SK-N-SH treated with all-trans-retinoic acid at 6 μM for 48 hours (cell line): ENCODE measurements at regions not wholly inside any gene's neighbourhood (a gene's known extent, or its start where the extent isn't known, plus 50 kb on each side); places are given as distances from the start of the nearest gene placed in this dataset.

Source experiments
- ATAC-seq: fragments of 200-7000 bp; cut with Tn5 transposase; 3 replicates; pipeline ENCODE4 v1.9.1; 2020; ENCODE audit warnings: mild to moderate bottlenecking, moderate library complexity
- ARNTL ChIP-seq: fragments of 450-650 bp; formaldehyde crosslinking; IDR thresholded peaks from 2 replicates; pipeline ENCODE4 v1.5.0; 2020; ENCODE audit warnings: low read depth, mild to moderate bottlenecking, moderate library complexity, borderline replicate concordance
- BACH2 ChIP-seq: fragments of 250-450 bp; sonication (Bioruptor Pico); IDR thresholded peaks from 2 replicates; pipeline ENCODE4 v1.9.0; 2021; ENCODE audit warnings: mild to moderate bottlenecking, borderline replicate concordance
- CSDC2 ChIP-seq: fragments of 250-450 bp; sonication (Bioruptor Pico); IDR thresholded peaks from 2 replicates; pipeline ENCODE4 v1.5.0; 2020; ENCODE audit warnings: mild to moderate bottlenecking, moderate library complexity
- ESRRG ChIP-seq: fragments of 250-450 bp; sonication (Bioruptor Pico); IDR thresholded peaks from 2 replicates; pipeline ENCODE4 v1.6.1; 2021; ENCODE audit warnings: mild to moderate bottlenecking
- GLIS3 ChIP-seq: fragments of 250-450 bp; sonication (Bioruptor Pico); IDR thresholded peaks from 2 replicates; pipeline ENCODE4 v1.5.0; 2020; ENCODE audit warnings: mild to moderate bottlenecking, moderate library complexity
- ISL1 ChIP-seq: fragments of 250-450 bp; sonication (Bioruptor Pico); IDR thresholded peaks from 2 replicates; pipeline ENCODE4 v2.1.2; 2022; ENCODE audit warnings: mild to moderate bottlenecking, moderate library complexity
- OSR1 ChIP-seq: fragments of 250-450 bp; sonication (Bioruptor Pico); IDR thresholded peaks from 2 replicates; pipeline ENCODE4 v1.8.0; 2022; ENCODE audit warnings: moderate library complexity, mild to moderate bottlenecking, inconsistent platforms
- PPARA ChIP-seq: fragments of 250-450 bp; sonication (Bioruptor Pico); IDR thresholded peaks from 2 replicates; pipeline ENCODE4 v1.5.0; 2020; ENCODE audit warnings: mild to moderate bottlenecking, borderline replicate concordance
- RARB ChIP-seq: fragments of 250-450 bp; sonication (Bioruptor Pico); IDR thresholded peaks from 2 replicates; pipeline ENCODE4 v1.8.0; 2021; ENCODE audit warnings: mild to moderate bottlenecking, moderate library complexity
- SNAI2 ChIP-seq: fragments of 250-450 bp; sonication (Bioruptor Pico); IDR thresholded peaks from 2 replicates; pipeline ENCODE4 v1.5.0; 2020; ENCODE audit warnings: mild to moderate bottlenecking, moderate library complexity
- TCF4 ChIP-seq: fragments of 250-450 bp; sonication (Bioruptor Pico); IDR thresholded peaks from 2 replicates; pipeline ENCODE4 v1.8.0; 2021; ENCODE audit warnings: mild to moderate bottlenecking, moderate library complexity, borderline replicate concordance
- TOX ChIP-seq: fragments of 250-450 bp; sonication (Bioruptor Pico); IDR thresholded peaks from 2 replicates; pipeline ENCODE4 v1.8.0; 2021; ENCODE audit warnings: mild to moderate bottlenecking, moderate library complexity, borderline replicate concordance
- ZC3H10 ChIP-seq: fragments of 250-450 bp; sonication (Bioruptor Pico); IDR thresholded peaks from 2 replicates; pipeline ENCODE4 v1.5.1; 2021; ENCODE audit warnings: mild to moderate bottlenecking, moderate library complexity
- ZFP3 ChIP-seq: fragments of 250-450 bp; sonication (Bioruptor Pico); IDR thresholded peaks from 2 replicates; pipeline ENCODE4 v1.5.0; 2020; ENCODE audit warnings: mild to moderate bottlenecking, moderate library complexity
- ZFP30 ChIP-seq: fragments of 450-650 bp; formaldehyde crosslinking; IDR thresholded peaks from 2 replicates; pipeline ENCODE4 v1.5.0; 2022; ENCODE audit warnings: mild to moderate bottlenecking, moderate library complexity
- ZNF565 ChIP-seq: fragments of 450-650 bp; formaldehyde crosslinking; conservative IDR thresholded peaks from 2 replicates; pipeline ENCODE4 v1.5.0; 2020; ENCODE audit warnings: low read depth, mild to moderate bottlenecking, moderate library complexity
- ZNF70 ChIP-seq: fragments of 450-650 bp; formaldehyde crosslinking; IDR thresholded peaks from 2 replicates; pipeline ENCODE4 v1.5.0; 2020; ENCODE audit warnings: mild to moderate bottlenecking, moderate library complexity
- TF ChIP-seq, protein P1 (sequence below): fragments of 250-450 bp; sonication (Bioruptor Pico); IDR thresholded peaks from 2 replicates; pipeline ENCODE4 v1.8.0; 2020; ENCODE audit warnings: mild to moderate bottlenecking, moderate library complexity, borderline replicate concordance
- TF ChIP-seq, protein P2 (sequence below): fragments of 250-450 bp; sonication (Bioruptor Pico); IDR thresholded peaks from 2 replicates; pipeline ENCODE4 v1.8.0; 2021; ENCODE audit warnings: low read depth, mild to moderate bottlenecking, moderate library complexity, borderline replicate concordance
- TF ChIP-seq, protein P3 (sequence below): fragments of 250-450 bp; sonication (Bioruptor Pico); IDR thresholded peaks from 2 replicates; pipeline ENCODE4 v1.5.1; 2021; ENCODE audit warnings: mild to moderate bottlenecking, moderate library complexity
- TF ChIP-seq, protein P4 (sequence below): fragments of 250-450 bp; sonication (Bioruptor Pico); IDR thresholded peaks from 2 replicates; pipeline ENCODE4 v1.5.1; 2020; ENCODE audit warnings: low read depth, mild to moderate bottlenecking, moderate library complexity

DNA sequence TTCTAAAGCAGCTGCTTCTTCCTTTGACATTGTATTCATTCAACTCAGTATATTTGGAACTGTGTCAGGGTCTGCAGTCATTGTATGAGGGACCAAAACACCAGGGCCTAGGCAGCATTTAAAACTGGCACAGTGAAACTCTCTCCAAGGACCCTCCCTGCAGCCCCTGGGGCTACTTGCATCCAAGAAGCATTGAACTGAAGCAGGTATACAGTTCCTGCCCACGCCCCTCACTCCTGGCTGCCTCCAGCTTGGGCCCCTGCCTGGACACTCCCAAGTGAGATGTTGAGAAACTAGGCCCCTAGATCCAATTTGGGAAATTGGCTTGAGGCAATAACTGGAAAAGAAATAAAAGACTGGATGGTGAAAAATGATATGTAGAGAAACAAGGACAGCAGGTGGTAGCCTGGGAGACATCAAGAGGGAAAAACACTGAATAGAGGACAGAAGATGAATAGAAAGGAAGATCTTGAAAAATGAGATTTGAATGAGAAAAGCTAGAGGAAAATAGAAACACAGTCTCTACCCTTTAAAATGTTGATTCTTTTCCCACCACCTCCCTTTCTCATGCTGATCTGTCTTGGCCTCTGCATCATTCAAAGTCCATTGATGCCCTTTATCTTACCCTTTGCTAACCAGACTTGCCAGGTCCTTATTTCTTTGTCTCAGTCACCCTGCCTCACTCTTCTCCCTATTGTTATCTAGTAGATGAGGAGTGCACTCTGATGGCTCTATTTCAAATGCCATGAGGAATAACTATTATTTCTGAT lies 368.8 kb upstream of the CDH8 start:
- TF ChIP-seq ZFP3 (no peak), CSDC2 (CRISPR knock-in tag) (no peak), ESRRG (CRISPR knock-in tag) (no peak), ZNF70 (CRISPR knock-in tag) (no peak), PPARA (CRISPR knock-in tag) (no peak), OSR1 (no peak), ISL1 (CRISPR knock-in tag) (no peak), TOX (no peak)
- TF ChIP-seq, protein P1, sequence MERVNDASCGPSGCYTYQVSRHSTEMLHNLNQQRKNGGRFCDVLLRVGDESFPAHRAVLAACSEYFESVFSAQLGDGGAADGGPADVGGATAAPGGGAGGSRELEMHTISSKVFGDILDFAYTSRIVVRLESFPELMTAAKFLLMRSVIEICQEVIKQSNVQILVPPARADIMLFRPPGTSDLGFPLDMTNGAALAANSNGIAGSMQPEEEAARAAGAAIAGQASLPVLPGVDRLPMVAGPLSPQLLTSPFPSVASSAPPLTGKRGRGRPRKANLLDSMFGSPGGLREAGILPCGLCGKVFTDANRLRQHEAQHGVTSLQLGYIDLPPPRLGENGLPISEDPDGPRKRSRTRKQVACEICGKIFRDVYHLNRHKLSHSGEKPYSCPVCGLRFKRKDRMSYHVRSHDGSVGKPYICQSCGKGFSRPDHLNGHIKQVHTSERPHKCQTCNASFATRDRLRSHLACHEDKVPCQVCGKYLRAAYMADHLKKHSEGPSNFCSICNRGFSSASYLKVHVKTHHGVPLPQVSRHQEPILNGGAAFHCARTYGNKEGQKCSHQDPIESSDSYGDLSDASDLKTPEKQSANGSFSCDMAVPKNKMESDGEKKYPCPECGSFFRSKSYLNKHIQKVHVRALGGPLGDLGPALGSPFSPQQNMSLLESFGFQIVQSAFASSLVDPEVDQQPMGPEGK, result no peak
- TF ChIP-seq, protein P2, sequence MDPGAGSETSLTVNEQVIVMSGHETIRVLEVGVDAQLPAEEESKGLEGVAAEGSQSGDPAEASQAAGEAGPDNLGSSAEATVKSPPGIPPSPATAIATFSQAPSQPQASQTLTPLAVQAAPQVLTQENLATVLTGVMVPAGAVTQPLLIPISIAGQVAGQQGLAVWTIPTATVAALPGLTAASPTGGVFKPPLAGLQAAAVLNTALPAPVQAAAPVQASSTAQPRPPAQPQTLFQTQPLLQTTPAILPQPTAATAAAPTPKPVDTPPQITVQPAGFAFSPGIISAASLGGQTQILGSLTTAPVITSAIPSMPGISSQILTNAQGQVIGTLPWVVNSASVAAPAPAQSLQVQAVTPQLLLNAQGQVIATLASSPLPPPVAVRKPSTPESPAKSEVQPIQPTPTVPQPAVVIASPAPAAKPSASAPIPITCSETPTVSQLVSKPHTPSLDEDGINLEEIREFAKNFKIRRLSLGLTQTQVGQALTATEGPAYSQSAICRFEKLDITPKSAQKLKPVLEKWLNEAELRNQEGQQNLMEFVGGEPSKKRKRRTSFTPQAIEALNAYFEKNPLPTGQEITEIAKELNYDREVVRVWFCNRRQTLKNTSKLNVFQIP (CRISPR knock-in tag), result no peak
- TF ChIP-seq, protein P3, sequence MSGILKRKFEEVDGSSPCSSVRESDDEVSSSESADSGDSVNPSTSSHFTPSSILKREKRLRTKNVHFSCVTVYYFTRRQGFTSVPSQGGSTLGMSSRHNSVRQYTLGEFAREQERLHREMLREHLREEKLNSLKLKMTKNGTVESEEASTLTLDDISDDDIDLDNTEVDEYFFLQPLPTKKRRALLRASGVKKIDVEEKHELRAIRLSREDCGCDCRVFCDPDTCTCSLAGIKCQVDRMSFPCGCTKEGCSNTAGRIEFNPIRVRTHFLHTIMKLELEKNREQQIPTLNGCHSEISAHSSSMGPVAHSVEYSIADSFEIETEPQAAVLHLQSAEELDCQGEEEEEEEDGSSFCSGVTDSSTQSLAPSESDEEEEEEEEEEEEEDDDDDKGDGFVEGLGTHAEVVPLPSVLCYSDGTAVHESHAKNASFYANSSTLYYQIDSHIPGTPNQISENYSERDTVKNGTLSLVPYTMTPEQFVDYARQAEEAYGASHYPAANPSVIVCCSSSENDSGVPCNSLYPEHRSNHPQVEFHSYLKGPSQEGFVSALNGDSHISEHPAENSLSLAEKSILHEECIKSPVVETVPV, result no peak
- ATAC-seq, result no peak

DNA sequence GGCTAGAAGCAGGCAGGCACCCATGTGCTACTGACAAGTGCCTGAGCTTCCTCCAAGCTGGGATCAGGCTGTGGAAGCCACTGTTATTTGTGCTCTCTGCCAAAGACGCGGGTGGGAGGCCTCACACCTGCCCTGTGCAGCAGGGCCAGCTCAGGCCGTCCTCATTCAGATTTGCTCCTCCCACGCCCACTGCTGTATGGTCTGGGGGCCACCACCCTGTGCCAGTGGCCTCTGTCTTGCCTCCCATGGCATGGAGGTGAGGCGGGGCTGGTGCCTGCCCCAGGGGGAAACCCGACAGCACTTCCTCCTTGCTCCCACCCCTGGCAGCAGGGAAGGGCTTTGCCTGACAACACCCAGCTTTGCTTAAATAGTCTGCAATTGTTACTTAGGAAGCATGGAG lies 356.5 kb upstream of the CDH8 start:
- ATAC-seq, result no peak
- TF ChIP-seq GLIS3 (CRISPR knock-in tag), result no peak
- TF ChIP-seq ESRRG (CRISPR knock-in tag), result no peak
- no peak for TF ChIP-seq BACH2 (CRISPR knock-in tag)
- TF ChIP-seq OSR1, result no peak
- TF ChIP-seq ZNF70 (CRISPR knock-in tag), result no peak
- no peak for TF ChIP-seq ZNF565 (CRISPR knock-in tag)
- no peak for TF ChIP-seq ZC3H10 (CRISPR knock-in tag)
- TF ChIP-seq TOX, result no peak
- TF ChIP-seq, protein P4, sequence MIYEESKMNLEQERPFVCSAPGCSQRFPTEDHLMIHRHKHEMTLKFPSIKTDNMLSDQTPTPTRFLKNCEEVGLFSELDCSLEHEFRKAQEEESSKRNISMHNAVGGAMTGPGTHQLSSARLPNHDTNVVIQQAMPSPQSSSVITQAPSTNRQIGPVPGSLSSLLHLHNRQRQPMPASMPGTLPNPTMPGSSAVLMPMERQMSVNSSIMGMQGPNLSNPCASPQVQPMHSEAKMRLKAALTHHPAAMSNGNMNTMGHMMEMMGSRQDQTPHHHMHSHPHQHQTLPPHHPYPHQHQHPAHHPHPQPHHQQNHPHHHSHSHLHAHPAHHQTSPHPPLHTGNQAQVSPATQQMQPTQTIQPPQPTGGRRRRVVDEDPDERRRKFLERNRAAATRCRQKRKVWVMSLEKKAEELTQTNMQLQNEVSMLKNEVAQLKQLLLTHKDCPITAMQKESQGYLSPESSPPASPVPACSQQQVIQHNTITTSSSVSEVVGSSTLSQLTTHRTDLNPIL (CRISPR knock-in tag), result no peak
- no peak for TF ChIP-seq RARB (CRISPR knock-in tag)
- no peak for TF ChIP-seq ARNTL (CRISPR knock-in tag)
- no peak for TF ChIP-seq ZFP30
- no peak for TF ChIP-seq PPARA (CRISPR knock-in tag)
- no peak for TF ChIP-seq SNAI2
- TF ChIP-seq ISL1 (CRISPR knock-in tag), result no peak
- TF ChIP-seq, all 23 proteins: peak for 0

DNA sequence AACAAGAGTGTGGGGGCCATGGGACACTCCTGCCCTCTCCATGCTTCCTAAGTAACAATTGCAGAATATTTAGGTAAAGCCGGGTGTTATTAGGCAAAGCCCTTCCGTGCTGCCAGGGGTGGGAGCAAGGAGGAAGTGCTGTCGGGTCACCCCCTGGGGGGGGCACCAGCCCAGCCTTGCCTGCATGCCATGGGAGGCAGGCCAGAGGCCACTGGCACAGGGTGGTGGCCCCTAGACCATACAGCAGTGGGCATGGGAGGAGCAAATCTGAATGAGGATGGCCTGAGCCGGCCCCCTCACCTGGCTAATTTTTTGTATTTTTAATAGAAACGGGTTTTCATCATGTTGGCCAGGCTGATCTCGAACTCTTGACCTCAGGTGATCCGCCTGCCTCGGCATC lies 355.7 kb upstream of the CDH8 start:
- no peak for ATAC-seq
- TF ChIP-seq, protein P3, result no peak
- TF ChIP-seq CSDC2 (CRISPR knock-in tag) (no peak), GLIS3 (CRISPR knock-in tag) (no peak), OSR1 (no peak), ARNTL (CRISPR knock-in tag) (no peak), TCF4 (no peak), ISL1 (CRISPR knock-in tag) (no peak), ZNF70 (CRISPR knock-in tag) (no peak)
- TF ChIP-seq, protein P4 (CRISPR knock-in tag), result no peak
